ENCODE measurements at regions not wholly inside any gene's neighbourhood (a gene's known extent, or its start where the extent isn't known, plus 50 kb on each side); places are given as distances from the start of the nearest gene placed in this dataset.

- DNase-seq, result no peak
- Histone ChIP-seq H3K27ac (no peak overlapping the region), H3K4me3 (no peak overlapping the region), H3K4me1 (no peaks in the 10 kb centered on the region), H3K36me3 (no peaks in the 10 kb centered on the region), H3K27me3 (peaks cover 13 to 33% (median 16%) of the 10 kb centered on the region in 3 donors), H3K9me3 (peaks cover 0 to 4% (median 0%) of the 10 kb centered on the region in 3 donors)
- TF ChIP-seq POLR2A (IDR thresholded peaks at IDR 0.05) (no peak), CTCF (IDR thresholded peaks at IDR 0.05 in 4 of 5, conservative IDR thresholded peaks at IDR 0.05 in 1 of 5) (no peak)
- ATAC-seq, result no peak
- in situ Hi-C loops (cut with MboI; ENCODE audit: low sequenced_read_pairs in 4 of 4) (no loop called here), intact Hi-C loops (cut with DNase I; ENCODE audit: low total_unique reads) (no loop called here)
Measured at GRCh38 chr5:73387601-73388305, 60.8 kb downstream of the FOXD1 start.

DNA sequence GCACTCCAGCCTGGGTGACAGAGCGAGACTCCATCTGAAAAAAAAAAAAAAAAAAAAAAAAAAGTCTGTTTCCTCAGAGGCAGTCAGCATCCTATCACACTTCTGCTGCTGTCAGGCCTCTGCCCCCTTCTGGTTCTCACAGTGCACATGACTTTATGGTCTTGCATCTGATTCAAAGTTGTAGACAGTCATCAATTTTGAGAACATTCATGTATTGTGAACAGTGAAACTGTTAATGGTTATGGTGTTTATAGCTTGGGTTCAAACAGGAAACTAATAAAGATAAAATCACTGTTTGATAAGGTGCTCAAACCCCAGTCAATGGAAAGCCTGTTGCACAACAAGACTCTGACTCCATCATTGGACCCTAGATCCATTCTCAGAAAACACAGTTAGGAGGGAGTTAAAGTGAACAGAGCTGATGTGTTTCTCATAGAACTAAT lies 61.4 kb downstream of the FOXD1 start:
- Histone ChIP-seq H3K27me3 (peaks cover 18 to 39% (median 21%) of the 10 kb centered on the region in 3 donors), H3K36me3 (no peaks in the 10 kb centered on the region), H3K9me3 (peaks cover 0 to 4% (median 0%) of the 10 kb centered on the region in 3 donors), H3K27ac (no peak overlapping the region), H3K4me1 (peaks cover 0 to 4% of the 10 kb centered on the region in 2 donors), H3K4me3 (no peak overlapping the region)
- in situ Hi-C loops (cut with MboI; ENCODE audit: low sequenced_read_pairs in 4 of 4), result no loop called here
- intact Hi-C loops (cut with DNase I; ENCODE audit: low total_unique reads), result no loop called here
- DNase-seq (no peak), ATAC-seq (no peak)
- no peak for TF ChIP-seq POLR2A (IDR thresholded peaks at IDR 0.05)
- TF ChIP-seq CTCF (IDR thresholded peaks at IDR 0.05 in 4 of 5, conservative IDR thresholded peaks at IDR 0.05 in 1 of 5), result no peak

DNA sequence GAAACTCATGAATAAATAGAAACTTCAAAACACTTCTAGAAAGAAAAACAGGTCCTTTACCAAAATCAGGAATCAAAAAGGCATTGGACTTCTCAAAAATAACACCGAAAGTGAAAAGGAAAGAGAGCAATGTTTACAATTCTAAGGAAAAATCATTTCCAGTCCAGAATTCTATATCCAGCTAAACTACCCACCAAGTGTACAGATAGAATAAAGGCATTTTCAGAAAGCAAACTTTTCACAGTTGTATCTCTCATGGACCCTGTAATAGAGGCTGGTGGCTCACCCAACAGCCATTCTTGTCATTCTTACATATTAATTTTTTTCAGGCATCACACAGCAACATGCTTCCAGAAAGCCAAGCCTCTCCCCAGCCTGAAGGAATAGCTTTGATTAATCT lies 63.7 kb downstream of the FOXD1 start:
- Histone ChIP-seq H3K4me3 (no peak overlapping the region), H3K27ac (no peak overlapping the region), H3K9me3 (peaks cover 0 to 4% (median 0%) of the 10 kb centered on the region in 3 donors), H3K4me1 (peaks cover 4 to 5% of the 10 kb centered on the region in 2 donors), H3K27me3 (peaks cover 42 to 62% (median 44%) of the 10 kb centered on the region in 3 donors), H3K36me3 (no peaks in the 10 kb centered on the region)
- intact Hi-C loops (cut with DNase I; ENCODE audit: low total_unique reads) (no loop called here), in situ Hi-C loops (cut with MboI; ENCODE audit: low sequenced_read_pairs in 4 of 4) (no loop called here)
- TF ChIP-seq CTCF (IDR thresholded peaks at IDR 0.05 in 4 of 5, conservative IDR thresholded peaks at IDR 0.05 in 1 of 5) (no peak), POLR2A (IDR thresholded peaks at IDR 0.05) (no peak)
- DNase-seq (no peak), ATAC-seq (no peak)

DNA sequence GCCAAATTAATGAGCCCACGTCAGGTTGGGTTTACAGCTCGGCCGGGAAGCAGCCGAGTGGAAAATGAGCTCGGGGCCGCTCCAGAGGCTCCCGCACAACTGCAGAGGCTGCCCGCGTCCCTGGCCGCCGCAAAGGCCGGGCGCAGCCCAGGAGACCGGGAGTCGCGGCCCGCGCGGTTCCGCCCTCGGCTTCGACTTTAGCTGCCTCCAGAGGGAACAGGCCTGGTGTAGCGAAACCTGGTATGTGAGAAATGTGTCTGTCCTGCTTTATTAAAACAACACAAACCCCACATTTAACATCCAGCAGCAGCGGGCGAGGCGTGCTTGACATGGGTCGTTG lies 66.2 kb downstream of the FOXD1 start:
- Histone ChIP-seq H3K9me3 (peaks cover 0 to 4% (median 0%) of the 10 kb centered on the region in 3 donors), H3K4me1 (peaks cover 4 to 5% of the 10 kb centered on the region in 2 donors), H3K4me3 (peak overlapping the region; percentile 26 to 50 (median 30)), H3K27ac (no peak overlapping the region), H3K27me3 (peaks cover 52 to 83% (median 58%) of the 10 kb centered on the region in 3 donors), H3K36me3 (no peaks in the 10 kb centered on the region)
- TF ChIP-seq CTCF (IDR thresholded peaks at IDR 0.05 in 4 of 5, conservative IDR thresholded peaks at IDR 0.05 in 1 of 5) (no peak), POLR2A (IDR thresholded peaks at IDR 0.05) (no peak)
- intact Hi-C loops (cut with DNase I; ENCODE audit: low total_unique reads) (no loop called here), in situ Hi-C loops (cut with MboI; ENCODE audit: low sequenced_read_pairs in 4 of 4) (no loop called here)
- ATAC-seq (no peak), DNase-seq (no peak)

All from gastrocnemius medialis (tissue), 4 donors.